ENCODE measurements at regions not wholly inside any gene's neighbourhood (a gene's known extent, or its start where the extent isn't known, plus 50 kb on each side); places are given as distances from the start of the nearest gene placed in this dataset.

- ChIA-PET POLR2A (no interaction called here), CTCF (interaction anchor here (0.9 to 1.0 kb wide), 2 partner anchors 10 to 38 kb away, joined by 3 to 4 read pairs; no protein-coding TSS in a partner anchor)
- no peak for TF ChIP-seq CTCF (IDR thresholded peaks at IDR 0.05; ENCODE audit: control extremely low read depth, extremely low read depth, low read depth, missing control alignments)
- no peak for DNase-seq (ENCODE audit: extremely low spot score)
Measured at GRCh38 chr18:34990597-34990996, 50.6 kb upstream of the MAPRE2 start.

- POLR2A ChIA-PET, result no interaction called here
- CTCF ChIA-PET, result interaction anchor here (0.9 to 1.0 kb wide), 2 partner anchors 10 to 39 kb away, joined by 3 to 4 read pairs; no protein-coding TSS in a partner anchor
- TF ChIP-seq CTCF (IDR thresholded peaks at IDR 0.05; ENCODE audit: control extremely low read depth, extremely low read depth, low read depth, missing control alignments), result no peak
Measured at GRCh38 chr18:34991152-34991551, 50.1 kb upstream of the MAPRE2 start.

More at GRCh38 chr18:34991152-34991551, 50.1 kb upstream of the MAPRE2 start:
- DNase-seq (ENCODE audit: extremely low spot score), result no peak
